ENCODE measurements at regions not wholly inside any gene's neighbourhood (a gene's known extent, or its start where the extent isn't known, plus 50 kb on each side); places are given as distances from the start of the nearest gene placed in this dataset.

- TF ChIP-seq CTCF (conservative IDR thresholded peaks at IDR 0.05; ENCODE audit: low read length) (no peak), EZH2phosphoT487 (IDR thresholded peaks at IDR 0.05; ENCODE audit: borderline replicate concordance) (no peak)
Observed at GRCh38 chr7:79854621-79855020, 280.0 kb upstream of the GNAI1 start.
